ENCODE measurements at regions not wholly inside any gene's neighbourhood (a gene's known extent, or its start where the extent isn't known, plus 50 kb on each side); places are given as distances from the start of the nearest gene placed in this dataset.

GRCh38 chr14:61973981-61974380, 211.8 kb downstream of the SNAPC1 start:
- intact Hi-C loops (cut with DNase I), result no loop called here
- ATAC-seq, result no peak
- Histone ChIP-seq H3K9me3 (no peaks in the 10 kb centered on the region), H3K27me3 (no peaks in the 10 kb centered on the region), H3K27ac (no peak overlapping the region), H3K36me3 (no peaks in the 10 kb centered on the region), H3K4me1 (no peaks in the 10 kb centered on the region), H3K4me3 (no peak overlapping the region)
- DNase-seq, result no peak
- TF ChIP-seq, protein P1, sequence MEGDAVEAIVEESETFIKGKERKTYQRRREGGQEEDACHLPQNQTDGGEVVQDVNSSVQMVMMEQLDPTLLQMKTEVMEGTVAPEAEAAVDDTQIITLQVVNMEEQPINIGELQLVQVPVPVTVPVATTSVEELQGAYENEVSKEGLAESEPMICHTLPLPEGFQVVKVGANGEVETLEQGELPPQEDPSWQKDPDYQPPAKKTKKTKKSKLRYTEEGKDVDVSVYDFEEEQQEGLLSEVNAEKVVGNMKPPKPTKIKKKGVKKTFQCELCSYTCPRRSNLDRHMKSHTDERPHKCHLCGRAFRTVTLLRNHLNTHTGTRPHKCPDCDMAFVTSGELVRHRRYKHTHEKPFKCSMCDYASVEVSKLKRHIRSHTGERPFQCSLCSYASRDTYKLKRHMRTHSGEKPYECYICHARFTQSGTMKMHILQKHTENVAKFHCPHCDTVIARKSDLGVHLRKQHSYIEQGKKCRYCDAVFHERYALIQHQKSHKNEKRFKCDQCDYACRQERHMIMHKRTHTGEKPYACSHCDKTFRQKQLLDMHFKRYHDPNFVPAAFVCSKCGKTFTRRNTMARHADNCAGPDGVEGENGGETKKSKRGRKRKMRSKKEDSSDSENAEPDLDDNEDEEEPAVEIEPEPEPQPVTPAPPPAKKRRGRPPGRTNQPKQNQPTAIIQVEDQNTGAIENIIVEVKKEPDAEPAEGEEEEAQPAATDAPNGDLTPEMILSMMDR (IDR thresholded peaks at IDR 0.05), result no peak

- TF ChIP-seq, protein P1 (IDR thresholded peaks at IDR 0.05), result no peak
- H3K4me1 ChIP-seq, result no peaks in the 10 kb centered on the region
- DNase-seq (no peak), ATAC-seq (no peak)
- H3K4me3 ChIP-seq, result no peak overlapping the region
- intact Hi-C loops (cut with DNase I), result no loop called here
- no peaks in the 10 kb centered on the region for H3K9me3 ChIP-seq
- no peaks in the 10 kb centered on the region for H3K36me3 ChIP-seq
- H3K27ac ChIP-seq, result no peak overlapping the region
- no peaks in the 10 kb centered on the region for H3K27me3 ChIP-seq
Measured at GRCh38 chr14:61977217-61977616, 215.0 kb downstream of the SNAPC1 start.

- intact Hi-C loops (cut with DNase I), result no loop called here
- no peaks in the 10 kb centered on the region for H3K36me3 ChIP-seq
- no peaks in the 10 kb centered on the region for H3K27me3 ChIP-seq
- ATAC-seq (no peak), DNase-seq (no peak)
- H3K4me3 ChIP-seq, result no peak overlapping the region
- TF ChIP-seq, protein P1 (IDR thresholded peaks at IDR 0.05), result no peak
- no peak overlapping the region for H3K27ac ChIP-seq
- H3K9me3 ChIP-seq, result no peaks in the 10 kb centered on the region
- no peaks in the 10 kb centered on the region for H3K4me1 ChIP-seq
Measured at GRCh38 chr14:61988240-61988639, 226.0 kb downstream of the SNAPC1 start.

DNA sequence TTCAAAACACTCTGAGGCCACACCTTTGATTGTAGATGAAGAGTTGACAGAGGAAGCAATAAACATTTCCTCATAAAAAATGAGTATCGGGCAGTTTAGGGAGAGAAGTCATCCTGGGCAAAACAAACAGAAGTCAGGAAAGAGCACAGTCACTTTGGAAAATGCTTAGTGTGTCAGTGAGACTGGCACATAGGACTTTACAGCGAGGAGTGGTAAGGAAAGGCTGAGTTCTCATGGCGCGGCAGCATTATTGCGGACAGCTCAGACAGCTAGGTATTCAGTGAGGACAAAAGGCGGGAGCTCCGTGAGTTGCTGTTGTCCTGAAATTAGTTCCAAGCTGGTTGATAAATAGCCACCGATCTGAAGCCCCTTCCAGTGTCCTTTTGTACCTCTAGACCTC, 229.9 kb downstream of the SNAPC1 start:
- Histone ChIP-seq H3K4me3 (no peak overlapping the region), H3K9me3 (no peaks in the 10 kb centered on the region), H3K36me3 (no peaks in the 10 kb centered on the region), H3K27me3 (no peaks in the 10 kb centered on the region), H3K4me1 (no peaks in the 10 kb centered on the region), H3K27ac (no peak overlapping the region)
- DNase-seq (no peak), ATAC-seq (no peak)
- TF ChIP-seq, protein P1 (IDR thresholded peaks at IDR 0.05), result no peak
- intact Hi-C loops (cut with DNase I), result no loop called here

DNA sequence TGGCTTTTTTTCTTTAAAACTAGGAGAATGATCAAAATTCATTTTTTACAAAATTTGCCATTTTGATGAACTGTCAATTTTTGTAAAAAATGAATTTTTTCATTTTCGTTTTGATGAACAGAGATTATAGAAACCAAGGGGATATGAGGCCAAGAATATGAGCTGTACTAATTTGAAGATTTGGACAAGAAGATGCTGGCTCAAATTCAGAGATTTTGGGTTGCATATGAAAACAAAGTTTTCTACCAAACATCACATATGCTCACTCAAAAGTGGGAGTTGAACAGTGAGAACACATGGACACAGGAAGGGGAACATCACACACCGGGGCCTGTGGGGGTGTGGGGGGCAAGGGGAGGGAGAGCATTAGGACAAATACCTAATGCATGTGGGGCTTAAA, 230.7 kb downstream of the SNAPC1 start:
- no peaks in the 10 kb centered on the region for H3K36me3 ChIP-seq
- H3K27ac ChIP-seq, result no peak overlapping the region
- H3K4me3 ChIP-seq, result no peak overlapping the region
- TF ChIP-seq, protein P1 (IDR thresholded peaks at IDR 0.05), result no peak
- intact Hi-C loops (cut with DNase I), result no loop called here
- no peaks in the 10 kb centered on the region for H3K4me1 ChIP-seq
- H3K27me3 ChIP-seq, result no peaks in the 10 kb centered on the region
- no peak for ATAC-seq
- H3K9me3 ChIP-seq, result no peaks in the 10 kb centered on the region
- DNase-seq, result no peak

- ATAC-seq, result no peak
- DNase-seq, result no peak
- intact Hi-C loops (cut with DNase I), result no loop called here
Measured at GRCh38 chr14:61994589-61994988, 232.4 kb downstream of the SNAPC1 start.

More at GRCh38 chr14:61994589-61994988, 232.4 kb downstream of the SNAPC1 start:
- Histone ChIP-seq H3K27ac (no peak overlapping the region), H3K27me3 (no peaks in the 10 kb centered on the region), H3K36me3 (no peaks in the 10 kb centered on the region), H3K9me3 (no peaks in the 10 kb centered on the region), H3K4me1 (no peaks in the 10 kb centered on the region), H3K4me3 (no peak overlapping the region)
- TF ChIP-seq, protein P1 (IDR thresholded peaks at IDR 0.05), result no peak

Measured in upper lobe of right lung (tissue), 1 donor.